ENCODE measurements at regions not wholly inside any gene's neighbourhood (a gene's known extent, or its start where the extent isn't known, plus 50 kb on each side); places are given as distances from the start of the nearest gene placed in this dataset.

GRCh38 chr6:170040906-170041305, 250.0 kb downstream of the DLL1 start:
- TF ChIP-seq CTCF (IDR thresholded peaks at IDR 0.05; ENCODE audit: insufficient read depth, low read depth, low read length) (no peak), EZH2 (IDR thresholded peaks at IDR 0.05; ENCODE audit: insufficient read depth, low read length) (no peak)

Data from astrocyte (in vitro differentiated cells and primary cell).